Mesothelial cell of epicardium (in vitro differentiated cells): ENCODE measurements at regions not wholly inside any gene's neighbourhood (a gene's known extent, or its start where the extent isn't known, plus 50 kb on each side); places are given as distances from the start of the nearest gene placed in this dataset.

Experiments used
- DNase-seq, 2 experiments: peaks; one replicate each; pipeline ENCODE4 v3.0.0; 2021; ENCODE audit warnings: low spot score in 2 of 2; ENCODE audit not compliant: unreplicated experiment in 2 of 2
- H3K27ac Mint-ChIP-seq: 2 replicates; pipeline ENCODE4 v1.8.0; 2021; ENCODE audit warnings: mixed read lengths
- H3K27me3 Mint-ChIP-seq: 2 replicates; pipeline ENCODE4 v1.8.0; 2021; ENCODE audit warnings: low read depth, mixed read lengths
- H3K36me3 Mint-ChIP-seq: 2 replicates; pipeline ENCODE4 v1.8.0; 2021; ENCODE audit warnings: mixed read lengths
- H3K4me1 Mint-ChIP-seq: 2 replicates; pipeline ENCODE4 v1.8.0; 2021; ENCODE audit warnings: mixed read lengths
- H3K4me3 Mint-ChIP-seq: 2 replicates; pipeline ENCODE4 v1.8.0; 2021; ENCODE audit warnings: mild to moderate bottlenecking, moderate library complexity, mixed read lengths
- H3K9me3 Mint-ChIP-seq: 2 replicates; pipeline ENCODE4 v1.8.0; 2021; ENCODE audit warnings: mixed read lengths
- TF ChIP-seq, protein P1 (sequence below): fragments of 200-600 bp; sonication (generic); IDR thresholded peaks from one replicate; pipeline ENCODE4 v1.5.0; 2021; ENCODE audit warnings: antibody characterized with exemption; ENCODE audit not compliant: unreplicated experiment

- DNase-seq: no peak
- Mint-ChIP-seq H3K4me1 (no peaks in the 10 kb centered on the region), H3K4me3 (no peak overlapping the region), H3K27me3 (peaks cover 3% of the 10 kb centered on the region), H3K27ac (no peak overlapping the region), H3K36me3 (no peaks in the 10 kb centered on the region), H3K9me3 (no peaks in the 10 kb centered on the region)
- TF ChIP-seq, protein P1, sequence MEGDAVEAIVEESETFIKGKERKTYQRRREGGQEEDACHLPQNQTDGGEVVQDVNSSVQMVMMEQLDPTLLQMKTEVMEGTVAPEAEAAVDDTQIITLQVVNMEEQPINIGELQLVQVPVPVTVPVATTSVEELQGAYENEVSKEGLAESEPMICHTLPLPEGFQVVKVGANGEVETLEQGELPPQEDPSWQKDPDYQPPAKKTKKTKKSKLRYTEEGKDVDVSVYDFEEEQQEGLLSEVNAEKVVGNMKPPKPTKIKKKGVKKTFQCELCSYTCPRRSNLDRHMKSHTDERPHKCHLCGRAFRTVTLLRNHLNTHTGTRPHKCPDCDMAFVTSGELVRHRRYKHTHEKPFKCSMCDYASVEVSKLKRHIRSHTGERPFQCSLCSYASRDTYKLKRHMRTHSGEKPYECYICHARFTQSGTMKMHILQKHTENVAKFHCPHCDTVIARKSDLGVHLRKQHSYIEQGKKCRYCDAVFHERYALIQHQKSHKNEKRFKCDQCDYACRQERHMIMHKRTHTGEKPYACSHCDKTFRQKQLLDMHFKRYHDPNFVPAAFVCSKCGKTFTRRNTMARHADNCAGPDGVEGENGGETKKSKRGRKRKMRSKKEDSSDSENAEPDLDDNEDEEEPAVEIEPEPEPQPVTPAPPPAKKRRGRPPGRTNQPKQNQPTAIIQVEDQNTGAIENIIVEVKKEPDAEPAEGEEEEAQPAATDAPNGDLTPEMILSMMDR: no peak
Observed at GRCh38 chr13:70829748-70830147, 721.5 kb upstream of the KLHL1 start.

- TF ChIP-seq, protein P1: no peak
- no peak overlapping the region for H3K27ac Mint-ChIP-seq
- H3K27me3 Mint-ChIP-seq: no peaks in the 10 kb centered on the region
- no peaks in the 10 kb centered on the region for H3K4me1 Mint-ChIP-seq
- H3K4me3 Mint-ChIP-seq: no peak overlapping the region
- H3K36me3 Mint-ChIP-seq: no peaks in the 10 kb centered on the region
- DNase-seq: no peak
- H3K9me3 Mint-ChIP-seq: no peaks in the 10 kb centered on the region
Observed at GRCh38 chr13:70817576-70817975, 709.3 kb upstream of the KLHL1 start.

- Mint-ChIP-seq H3K27ac (no peak overlapping the region), H3K36me3 (no peaks in the 10 kb centered on the region), H3K27me3 (no peaks in the 10 kb centered on the region), H3K9me3 (no peaks in the 10 kb centered on the region), H3K4me1 (no peaks in the 10 kb centered on the region), H3K4me3 (no peak overlapping the region)
- TF ChIP-seq, protein P1: no peak
- no peak for DNase-seq
Observed at GRCh38 chr13:70816853-70817252, 708.6 kb upstream of the KLHL1 start.

DNA sequence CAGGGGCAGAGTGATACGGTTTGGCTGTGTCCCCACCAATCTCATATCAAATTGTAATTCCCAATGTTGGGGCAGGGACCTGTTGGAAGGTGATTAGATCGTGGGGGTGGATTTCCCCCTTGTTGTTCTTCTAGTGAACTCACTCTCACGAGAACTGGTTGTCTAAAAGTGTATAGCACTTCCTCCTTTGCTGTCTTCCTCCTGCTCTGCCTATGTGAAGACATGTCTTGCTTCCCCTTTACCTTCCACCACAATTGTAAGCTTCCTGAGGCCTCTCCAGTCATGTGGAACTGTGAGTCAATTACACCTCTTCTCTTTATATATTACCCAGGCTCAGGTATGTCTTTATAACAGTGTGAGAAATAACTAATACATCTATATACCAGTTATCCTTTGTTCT, 706.4 kb upstream of the KLHL1 start:
- TF ChIP-seq, protein P1: no peak
- H3K27ac Mint-ChIP-seq: no peak overlapping the region
- H3K27me3 Mint-ChIP-seq: no peaks in the 10 kb centered on the region
- H3K4me1 Mint-ChIP-seq: no peaks in the 10 kb centered on the region
- no peaks in the 10 kb centered on the region for H3K36me3 Mint-ChIP-seq
- no peak overlapping the region for H3K4me3 Mint-ChIP-seq
- no peak for DNase-seq
- peaks cover 7% of the 10 kb centered on the region for H3K9me3 Mint-ChIP-seq

GRCh38 chr13:70812481-70812880, 704.2 kb upstream of the KLHL1 start:
- no peaks in the 10 kb centered on the region for H3K36me3 Mint-ChIP-seq
- TF ChIP-seq, protein P1: no peak
- H3K9me3 Mint-ChIP-seq: peaks cover 13% of the 10 kb centered on the region
- H3K27me3 Mint-ChIP-seq: no peaks in the 10 kb centered on the region
- no peak overlapping the region for H3K27ac Mint-ChIP-seq
- H3K4me3 Mint-ChIP-seq: no peak overlapping the region
- H3K4me1 Mint-ChIP-seq: no peaks in the 10 kb centered on the region
- no peak for DNase-seq

GRCh38 chr13:70809588-70809987, 701.3 kb upstream of the KLHL1 start:
- DNase-seq: no peak
- Mint-ChIP-seq H3K27me3 (no peaks in the 10 kb centered on the region), H3K36me3 (no peaks in the 10 kb centered on the region), H3K4me3 (no peak overlapping the region), H3K9me3 (peaks cover 13% of the 10 kb centered on the region), H3K4me1 (no peaks in the 10 kb centered on the region), H3K27ac (no peak overlapping the region)
- TF ChIP-seq, protein P1: no peak
